Upper lobe of right lung (tissue), 1 donor: ENCODE measurements at regions not wholly inside any gene's neighbourhood (a gene's known extent, or its start where the extent isn't known, plus 50 kb on each side); places are given as distances from the start of the nearest gene placed in this dataset.
A peak's percentile ranks its signal among the peaks of the same experiment; 100 is the strongest.

Experiments
- ATAC-seq: fragments of 200-7000 bp; cut with Tn5 transposase; one replicate; pipeline ENCODE4 v1.9.1; 2020; ENCODE audit warnings: mild to moderate bottlenecking, moderate library complexity
- DNase-seq: peaks from one replicate; pipeline ENCODE4 v3.0.0-alpha.2; 2020
- H3K27ac ChIP-seq: fragments of 200-600 bp; one replicate; pipeline ENCODE4 v1.8.0; 2022
- H3K27me3 ChIP-seq: fragments of 200-600 bp; one replicate; pipeline ENCODE4 v1.8.0; 2022; ENCODE audit warnings: mild to moderate bottlenecking
- H3K36me3 ChIP-seq: fragments of 200-600 bp; one replicate; pipeline ENCODE4 v1.8.0; 2022
- H3K4me1 ChIP-seq: fragments of 200-600 bp; one replicate; pipeline ENCODE4 v1.8.0; 2022
- H3K4me3 ChIP-seq: fragments of 200-600 bp; one replicate; pipeline ENCODE4 v1.8.0; 2022; ENCODE audit warnings: mild to moderate bottlenecking
- H3K9me3 ChIP-seq: fragments of 200-600 bp; one replicate; pipeline ENCODE4 v1.8.0; 2022
- intact Hi-C: fragments of 100-400 bp; cut with DNase I; formaldehyde crosslinking; loops from one replicate; pipeline ENCODE4 v1.11.0; 2022
- TF ChIP-seq, protein P1 (sequence below): fragments of 200-600 bp; IDR thresholded peaks from one replicate; pipeline ENCODE4 v1.8.0; 2022; ENCODE audit warnings: antibody characterized with exemption
- donor health status: DM: no; HTN: yes; CAD: no; lungs with severe emphysema.

DNA sequence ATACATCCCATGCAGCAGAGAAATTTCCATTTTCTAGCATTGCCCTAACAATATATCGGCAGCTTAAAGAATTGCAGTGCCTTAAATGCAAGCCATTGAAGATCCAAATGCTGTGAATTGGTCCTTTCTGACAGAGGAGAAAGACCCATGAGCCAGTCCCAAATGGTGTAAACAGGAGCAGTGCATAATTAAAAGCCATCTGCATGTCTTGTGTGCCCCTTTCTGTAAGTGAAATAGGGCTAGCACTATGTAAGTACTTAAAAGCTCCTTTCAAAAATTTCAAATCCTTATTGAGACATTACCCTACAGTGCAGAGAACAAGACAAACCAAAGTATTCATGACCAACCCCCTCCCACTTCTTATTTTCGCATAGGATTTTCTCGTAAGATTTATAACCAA lies 108.7 kb upstream of the LCORL start:
- intact Hi-C loops, result no loop called here
- Histone ChIP-seq H3K9me3 (no peaks in the 10 kb centered on the region), H3K36me3 (no peaks in the 10 kb centered on the region), H3K4me1 (no peaks in the 10 kb centered on the region), H3K27ac (no peak overlapping the region), H3K4me3 (no peak overlapping the region), H3K27me3 (no peaks in the 10 kb centered on the region)
- ATAC-seq, result no peak
- no peak for DNase-seq
- TF ChIP-seq, protein P1, sequence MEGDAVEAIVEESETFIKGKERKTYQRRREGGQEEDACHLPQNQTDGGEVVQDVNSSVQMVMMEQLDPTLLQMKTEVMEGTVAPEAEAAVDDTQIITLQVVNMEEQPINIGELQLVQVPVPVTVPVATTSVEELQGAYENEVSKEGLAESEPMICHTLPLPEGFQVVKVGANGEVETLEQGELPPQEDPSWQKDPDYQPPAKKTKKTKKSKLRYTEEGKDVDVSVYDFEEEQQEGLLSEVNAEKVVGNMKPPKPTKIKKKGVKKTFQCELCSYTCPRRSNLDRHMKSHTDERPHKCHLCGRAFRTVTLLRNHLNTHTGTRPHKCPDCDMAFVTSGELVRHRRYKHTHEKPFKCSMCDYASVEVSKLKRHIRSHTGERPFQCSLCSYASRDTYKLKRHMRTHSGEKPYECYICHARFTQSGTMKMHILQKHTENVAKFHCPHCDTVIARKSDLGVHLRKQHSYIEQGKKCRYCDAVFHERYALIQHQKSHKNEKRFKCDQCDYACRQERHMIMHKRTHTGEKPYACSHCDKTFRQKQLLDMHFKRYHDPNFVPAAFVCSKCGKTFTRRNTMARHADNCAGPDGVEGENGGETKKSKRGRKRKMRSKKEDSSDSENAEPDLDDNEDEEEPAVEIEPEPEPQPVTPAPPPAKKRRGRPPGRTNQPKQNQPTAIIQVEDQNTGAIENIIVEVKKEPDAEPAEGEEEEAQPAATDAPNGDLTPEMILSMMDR, result no peak

DNA sequence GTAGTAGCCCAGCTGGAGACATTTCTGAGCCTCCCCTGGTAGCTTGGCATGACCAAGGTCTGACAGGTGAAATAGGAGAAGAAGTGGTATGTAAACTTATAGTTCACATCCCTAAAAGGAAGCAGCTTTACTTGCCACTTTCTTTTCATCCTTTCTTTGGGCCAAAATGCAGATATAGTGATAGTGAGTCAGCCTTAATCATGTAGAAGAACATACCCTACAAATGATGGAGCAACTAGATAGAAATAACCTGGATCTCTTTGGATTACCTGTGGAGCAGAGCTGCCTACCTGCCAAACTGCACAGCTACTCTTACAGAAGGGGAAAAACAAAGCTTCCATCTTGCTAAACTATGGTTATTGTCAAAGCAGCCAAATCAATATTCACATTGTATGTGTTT lies 106.7 kb upstream of the LCORL start:
- no peak for DNase-seq
- Histone ChIP-seq H3K27me3 (no peaks in the 10 kb centered on the region), H3K36me3 (no peaks in the 10 kb centered on the region), H3K4me1 (no peaks in the 10 kb centered on the region), H3K9me3 (no peaks in the 10 kb centered on the region), H3K27ac (no peak overlapping the region), H3K4me3 (no peak overlapping the region)
- intact Hi-C loops, result no loop called here
- ATAC-seq, result no peak
- TF ChIP-seq, protein P1, result no peak

DNA sequence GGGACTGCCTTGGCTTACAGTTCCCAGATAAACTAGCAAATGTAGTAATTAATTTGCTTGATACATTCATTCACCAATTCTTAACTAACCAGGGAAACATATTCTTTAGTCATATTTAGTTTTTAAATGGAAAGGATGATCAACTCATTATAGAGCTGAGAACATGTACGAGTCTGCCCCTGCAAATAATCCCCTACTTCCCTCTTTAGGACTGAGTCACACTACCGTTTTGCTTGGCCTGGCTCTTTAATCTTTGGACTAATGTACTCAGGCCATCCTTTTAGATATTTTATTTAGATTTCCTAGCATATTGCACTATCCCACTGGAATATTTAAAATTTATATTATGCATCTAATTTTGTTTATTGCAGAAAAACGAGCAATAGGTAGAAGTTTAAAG lies 105.5 kb upstream of the LCORL start:
- no peak overlapping the region for H3K27ac ChIP-seq
- H3K4me3 ChIP-seq, result no peak overlapping the region

DNA sequence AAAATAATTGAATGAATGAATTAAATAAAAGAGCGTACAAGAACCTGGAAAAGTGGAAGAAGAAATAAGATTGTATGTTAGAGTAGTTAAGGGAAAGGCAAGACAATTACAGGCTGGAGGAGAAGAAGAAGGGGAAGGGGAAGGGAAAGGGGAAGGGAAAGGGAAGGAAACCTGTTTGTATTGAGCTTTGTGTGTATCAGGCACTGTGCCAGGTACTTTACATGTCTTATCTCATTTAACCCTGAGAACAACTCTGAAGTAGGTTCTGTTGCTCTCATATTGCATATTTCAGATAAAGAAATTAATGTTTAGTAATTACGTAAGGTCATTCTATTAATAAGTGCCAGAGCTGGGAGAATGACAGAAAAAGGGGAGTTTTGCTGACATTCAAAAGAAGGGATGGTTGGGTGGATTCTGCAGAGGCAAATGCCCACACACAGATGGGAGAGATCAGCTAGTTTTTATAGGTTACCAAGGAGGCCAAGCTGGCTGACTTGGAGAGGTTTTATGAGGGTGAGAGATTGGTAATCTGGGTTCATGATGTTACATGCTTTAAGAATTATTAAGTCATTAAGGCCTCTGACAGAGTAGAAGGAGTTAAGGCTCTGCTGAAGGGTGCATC lies 92.3 kb upstream of the LCORL start:
- H3K27me3 ChIP-seq, result no peaks in the 10 kb centered on the region
- no peak for DNase-seq
- H3K4me3 ChIP-seq, result no peak overlapping the region
- ATAC-seq, result peak; percentile 47
- H3K4me1 ChIP-seq, result no peaks in the 10 kb centered on the region
- H3K27ac ChIP-seq, result no peak overlapping the region
- intact Hi-C loops, result no loop called here
- no peaks in the 10 kb centered on the region for H3K36me3 ChIP-seq
- no peaks in the 10 kb centered on the region for H3K9me3 ChIP-seq
- TF ChIP-seq, protein P1, result no peak

More for the DNA sequence above, 105.5 kb upstream of the LCORL start:
- TF ChIP-seq, protein P1, result no peak
- ATAC-seq (no peak), DNase-seq (no peak)
- H3K4me1 ChIP-seq, result no peaks in the 10 kb centered on the region
- no peaks in the 10 kb centered on the region for H3K9me3 ChIP-seq
- intact Hi-C loops, result no loop called here
- H3K36me3 ChIP-seq, result no peaks in the 10 kb centered on the region
- H3K27me3 ChIP-seq, result no peaks in the 10 kb centered on the region

DNA sequence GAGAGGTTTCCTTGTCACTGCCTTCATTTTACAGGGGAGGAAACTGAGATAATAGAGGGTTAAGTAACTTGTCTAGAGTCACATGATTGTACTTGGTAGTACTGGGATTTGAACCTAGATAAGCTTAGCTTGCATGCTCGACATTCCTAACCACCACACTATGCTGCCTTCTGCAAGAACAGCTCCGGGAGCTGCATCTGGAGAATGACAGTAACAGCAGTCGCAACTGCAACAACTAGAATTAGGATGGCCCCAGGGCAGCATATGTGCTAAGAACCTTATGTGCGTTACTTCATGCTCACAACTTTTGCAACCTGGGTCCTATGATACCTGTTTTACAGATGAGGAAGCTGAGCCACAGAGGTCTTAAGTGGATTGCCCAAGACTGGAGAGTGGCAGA lies 89.5 kb upstream of the LCORL start:
- Histone ChIP-seq H3K27me3 (no peaks in the 10 kb centered on the region), H3K4me3 (no peak overlapping the region), H3K36me3 (no peaks in the 10 kb centered on the region), H3K9me3 (no peaks in the 10 kb centered on the region), H3K27ac (no peak overlapping the region), H3K4me1 (no peaks in the 10 kb centered on the region)
- TF ChIP-seq, protein P1, result no peak
- DNase-seq (no peak), ATAC-seq (no peak)
- intact Hi-C loops, result no loop called here

DNA sequence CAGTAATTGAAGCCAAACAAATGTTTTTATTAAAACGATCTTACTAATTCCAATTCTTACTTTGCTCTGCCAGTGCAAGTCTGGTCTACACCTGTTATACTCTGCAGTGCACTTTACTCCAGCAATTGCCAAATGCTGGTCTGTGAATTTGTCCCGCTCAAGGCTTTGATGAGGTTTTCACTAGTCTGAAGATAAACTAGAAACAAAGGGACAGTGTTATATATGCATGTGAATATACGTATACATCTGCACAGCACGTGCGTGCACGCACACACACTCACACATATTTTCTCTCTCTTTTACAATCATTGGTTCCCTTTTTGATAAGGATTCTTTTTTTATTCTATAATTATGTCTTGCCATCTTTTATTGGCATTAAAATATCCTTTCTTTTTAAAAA lies 88.5 kb upstream of the LCORL start:
- H3K27me3 ChIP-seq, result no peaks in the 10 kb centered on the region
- H3K4me1 ChIP-seq, result no peaks in the 10 kb centered on the region
- TF ChIP-seq, protein P1, result no peak
- DNase-seq, result no peak
- no peak overlapping the region for H3K4me3 ChIP-seq
- H3K36me3 ChIP-seq, result no peaks in the 10 kb centered on the region
- no peaks in the 10 kb centered on the region for H3K9me3 ChIP-seq
- no peak for ATAC-seq
- intact Hi-C loops, result no loop called here
- H3K27ac ChIP-seq, result no peak overlapping the region
